Gastrocnemius medialis (tissue), 4 donors: ENCODE measurements at regions not wholly inside any gene's neighbourhood (a gene's known extent, or its start where the extent isn't known, plus 50 kb on each side); places are given as distances from the start of the nearest gene placed in this dataset.

ENCODE experiments used
- CTCF ChIP-seq, 5 experiments: fragments of 450-650 bp in 3 of 5; fragments of 200-600 bp in 2 of 5; sonication (generic) in 2 of 5; IDR thresholded peaks in 4 of 5; conservative IDR thresholded peaks in 1 of 5; 1 replicate in 4 of 5; 2 replicates in 1 of 5; pipeline ENCODE4 v1.5.1; 2016 to 2019; ENCODE audit warnings: antibody characterized with exemption in 5 of 5, mild to moderate bottlenecking in 3 of 5, moderate library complexity in 3 of 5
- POLR2A ChIP-seq, 2 donors: fragments of 450-650 bp; IDR thresholded peaks; one replicate each; pipeline ENCODE4 v1.6.1; 2017; ENCODE audit warnings: antibody characterized with exemption in 2 of 2, mild to moderate bottlenecking in 2 of 2, moderate library complexity in 2 of 2

GRCh38 chr13:70666883-70667556 is 558.8 kb upstream of the KLHL1 start:
- TF ChIP-seq CTCF (IDR thresholded peaks at IDR 0.05 in 4 of 5, conservative IDR thresholded peaks at IDR 0.05 in 1 of 5) (no peak), POLR2A (IDR thresholded peaks at IDR 0.05) (no peak)
